Suprapubic skin (tissue), 4 donors: ENCODE measurements at regions not wholly inside any gene's neighbourhood (a gene's known extent, or its start where the extent isn't known, plus 50 kb on each side); places are given as distances from the start of the nearest gene placed in this dataset.

ENCODE experiments used
- DNase-seq, 2 donors: peaks; one replicate each; pipeline ENCODE4 v3.0.0-alpha.2; 2019; ENCODE audit warnings: low spot score in 2 of 2
- H3K27ac ChIP-seq: fragments of 200-600 bp; sonication (generic); one replicate; pipeline ENCODE4 v1.5.1; 2019
- H3K27me3 ChIP-seq: fragments of 200-600 bp; sonication (generic); one replicate; pipeline ENCODE4 v1.5.1; 2019
- H3K36me3 ChIP-seq: fragments of 200-600 bp; sonication (generic); one replicate; pipeline ENCODE4 v1.5.1; 2019
- H3K4me1 ChIP-seq: fragments of 200-600 bp; sonication (generic); one replicate; pipeline ENCODE4 v1.5.1; 2019
- H3K4me3 ChIP-seq: fragments of 200-600 bp; sonication (generic); one replicate; pipeline ENCODE4 v1.5.1; 2019; ENCODE audit warnings: mild to moderate bottlenecking
- H3K9me3 ChIP-seq: fragments of 200-600 bp; sonication (generic); one replicate; pipeline ENCODE4 v1.5.1; 2019
- EP300 ChIP-seq: sonication (generic); formaldehyde crosslinking; IDR thresholded peaks from one replicate; pipeline ENCODE4 v1.6.1; 2017; ENCODE audit warnings: antibody characterized with exemption
- POLR2A ChIP-seq, 2 donors: fragments of 450-650 bp; IDR thresholded peaks; one replicate each; pipeline ENCODE4 v1.6.1; 2017; ENCODE audit warnings: antibody characterized with exemption in 2 of 2, mild to moderate bottlenecking in 2 of 2, moderate library complexity in 2 of 2
- POLR2AphosphoS5 ChIP-seq, 3 donors: sonication (generic); formaldehyde crosslinking; IDR thresholded peaks; one replicate each; pipeline ENCODE4 v1.6.1; 2017; ENCODE audit warnings: antibody characterized with exemption in 3 of 3
- WGBS: methylation state at CpG from one replicate; pipeline ENCODE4 v1.1.5; 2018; 5-methylcytosine and 5-hydroxymethylcytosine counted together
- TF ChIP-seq, protein P1 (sequence below), 2 donors: fragments of 200-600 bp in 1 of 2; fragments of 450-650 bp in 1 of 2; sonication (generic) in 1 of 2; IDR thresholded peaks; one replicate each; pipeline ENCODE4 v1.5.1; 2016 to 2019; ENCODE audit warnings: antibody characterized with exemption in 2 of 2, mild to moderate bottlenecking in 1 of 2, moderate library complexity in 1 of 2

- H3K27me3 ChIP-seq = no peaks in the 10 kb centered on the region
- TF ChIP-seq POLR2A (IDR thresholded peaks at IDR 0.05) = no peak
- WGBS = 46% methylated on average over 2 of the region's 2 CpGs
- H3K9me3 ChIP-seq = no peaks in the 10 kb centered on the region
- H3K4me1 ChIP-seq = no peaks in the 10 kb centered on the region
- DNase-seq = no peak
- H3K27ac ChIP-seq = no peak overlapping the region
- H3K4me3 ChIP-seq = no peak overlapping the region
- no peaks in the 10 kb centered on the region for H3K36me3 ChIP-seq
Observed at GRCh38 chr13:89584058-89584620, 1763.3 kb upstream of the MIR17HG start.

DNA sequence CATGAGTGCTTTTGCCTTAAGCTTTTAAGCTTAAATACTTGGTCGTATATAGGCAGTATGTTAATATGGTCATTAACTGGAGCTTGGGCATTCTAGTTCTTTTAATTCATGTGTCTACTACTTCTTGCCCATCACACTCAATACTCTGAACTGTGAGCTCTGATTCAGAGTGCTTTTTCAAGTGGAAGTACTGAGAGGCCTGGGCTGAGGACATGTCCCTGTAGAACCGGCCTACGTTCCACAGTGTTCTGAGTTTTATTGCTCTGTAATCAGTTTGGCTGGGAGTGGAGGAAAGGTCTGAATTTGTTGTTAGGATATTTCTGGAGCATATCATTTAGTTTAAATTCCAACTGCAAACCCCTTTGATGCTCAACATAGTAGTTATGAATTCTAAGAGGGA lies 1744.8 kb upstream of the MIR17HG start:
- Histone ChIP-seq H3K4me3 (no peak overlapping the region), H3K36me3 (no peaks in the 10 kb centered on the region), H3K4me1 (no peaks in the 10 kb centered on the region), H3K27ac (no peak overlapping the region), H3K9me3 (no peaks in the 10 kb centered on the region), H3K27me3 (no peaks in the 10 kb centered on the region)
- TF ChIP-seq, protein P1, sequence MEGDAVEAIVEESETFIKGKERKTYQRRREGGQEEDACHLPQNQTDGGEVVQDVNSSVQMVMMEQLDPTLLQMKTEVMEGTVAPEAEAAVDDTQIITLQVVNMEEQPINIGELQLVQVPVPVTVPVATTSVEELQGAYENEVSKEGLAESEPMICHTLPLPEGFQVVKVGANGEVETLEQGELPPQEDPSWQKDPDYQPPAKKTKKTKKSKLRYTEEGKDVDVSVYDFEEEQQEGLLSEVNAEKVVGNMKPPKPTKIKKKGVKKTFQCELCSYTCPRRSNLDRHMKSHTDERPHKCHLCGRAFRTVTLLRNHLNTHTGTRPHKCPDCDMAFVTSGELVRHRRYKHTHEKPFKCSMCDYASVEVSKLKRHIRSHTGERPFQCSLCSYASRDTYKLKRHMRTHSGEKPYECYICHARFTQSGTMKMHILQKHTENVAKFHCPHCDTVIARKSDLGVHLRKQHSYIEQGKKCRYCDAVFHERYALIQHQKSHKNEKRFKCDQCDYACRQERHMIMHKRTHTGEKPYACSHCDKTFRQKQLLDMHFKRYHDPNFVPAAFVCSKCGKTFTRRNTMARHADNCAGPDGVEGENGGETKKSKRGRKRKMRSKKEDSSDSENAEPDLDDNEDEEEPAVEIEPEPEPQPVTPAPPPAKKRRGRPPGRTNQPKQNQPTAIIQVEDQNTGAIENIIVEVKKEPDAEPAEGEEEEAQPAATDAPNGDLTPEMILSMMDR (IDR thresholded peaks at IDR 0.05) = no peak
- TF ChIP-seq POLR2AphosphoS5 (IDR thresholded peaks at IDR 0.05) (no peak), POLR2A (IDR thresholded peaks at IDR 0.05) (no peak), EP300 (no peak)
- WGBS = 96% methylated on average over 3 of the region's 3 CpGs
- no peak for DNase-seq

DNA sequence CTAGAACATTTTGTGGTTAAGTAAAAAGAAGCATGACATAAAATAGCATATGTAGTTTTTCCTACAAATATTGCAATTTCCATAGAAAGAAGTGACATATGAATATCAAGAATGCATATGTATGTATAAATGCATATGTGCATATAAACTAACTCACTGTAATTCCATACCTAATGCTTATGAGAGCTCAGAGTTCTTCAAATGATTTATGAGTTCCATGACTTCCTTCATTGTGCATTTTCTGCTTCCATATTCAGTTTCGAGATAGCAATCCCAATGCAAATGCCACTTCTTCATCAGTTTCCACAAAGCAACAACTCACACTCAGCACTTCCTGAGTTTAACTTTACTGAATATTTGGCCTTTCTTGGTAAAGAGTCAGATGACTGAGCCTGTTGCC lies 1744.3 kb upstream of the MIR17HG start:
- Histone ChIP-seq H3K27ac (no peak overlapping the region), H3K36me3 (no peaks in the 10 kb centered on the region), H3K4me3 (no peak overlapping the region), H3K27me3 (no peaks in the 10 kb centered on the region), H3K9me3 (no peaks in the 10 kb centered on the region), H3K4me1 (no peaks in the 10 kb centered on the region)
- no peak for DNase-seq
- 91% methylated on average over 1 of the region's 1 CpG for WGBS
- TF ChIP-seq, protein P1 (IDR thresholded peaks at IDR 0.05) = no peak
- no peak for TF ChIP-seq EP300
- no peak for TF ChIP-seq POLR2A (IDR thresholded peaks at IDR 0.05)
- TF ChIP-seq POLR2AphosphoS5 (IDR thresholded peaks at IDR 0.05) = no peak

DNA sequence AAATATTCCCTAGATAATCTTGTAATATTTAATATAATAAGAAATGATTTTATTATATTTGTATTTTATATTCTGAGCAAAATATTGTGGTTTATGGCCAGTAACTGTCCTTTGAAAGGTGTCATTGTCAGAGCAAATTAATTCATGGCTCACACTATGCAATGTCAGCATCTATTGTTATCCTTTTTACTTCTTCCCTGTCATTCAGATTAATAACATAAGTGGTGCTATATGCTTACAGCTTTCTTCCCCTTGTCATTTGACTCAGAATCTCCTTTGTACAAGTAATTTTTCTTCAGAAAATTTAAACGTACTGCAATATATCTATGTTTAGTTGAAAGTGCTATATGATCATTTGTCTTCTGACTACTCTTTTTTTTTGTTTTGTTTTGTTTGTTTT lies 1738.2 kb upstream of the MIR17HG start:
- DNase-seq = no peak
- no peak overlapping the region for H3K27ac ChIP-seq
- H3K36me3 ChIP-seq = no peaks in the 10 kb centered on the region
- TF ChIP-seq EP300 = no peak
- TF ChIP-seq POLR2AphosphoS5 (IDR thresholded peaks at IDR 0.05) = no peak
- no peak for TF ChIP-seq POLR2A (IDR thresholded peaks at IDR 0.05)
- TF ChIP-seq, protein P1 (IDR thresholded peaks at IDR 0.05) = no peak
- H3K4me1 ChIP-seq = no peaks in the 10 kb centered on the region
- no peaks in the 10 kb centered on the region for H3K27me3 ChIP-seq
- H3K9me3 ChIP-seq = no peaks in the 10 kb centered on the region
- 74% methylated on average over 1 of the region's 1 CpG for WGBS
- no peak overlapping the region for H3K4me3 ChIP-seq

DNA sequence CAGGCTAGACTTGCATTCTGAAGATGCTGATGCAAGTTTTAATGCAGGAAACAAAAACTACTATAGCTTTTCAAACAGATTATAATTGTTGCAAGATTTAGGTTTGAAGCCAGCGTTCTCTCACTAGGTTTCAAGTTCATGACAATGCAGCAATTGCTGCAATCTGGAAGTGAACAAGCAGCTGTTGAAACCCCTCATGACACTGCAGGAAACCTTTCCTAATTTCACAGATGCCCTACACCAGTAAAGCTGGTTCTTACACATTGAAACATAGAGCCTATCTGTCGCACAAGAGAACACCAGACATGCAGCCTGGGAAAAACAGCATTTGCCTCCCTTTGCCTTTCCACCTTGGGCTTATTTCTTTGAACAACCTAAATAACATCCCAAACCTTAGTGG lies 1737.2 kb upstream of the MIR17HG start:
- 57% methylated on average over 2 of the region's 2 CpGs for WGBS
- TF ChIP-seq, protein P1 (IDR thresholded peaks at IDR 0.05) = no peak
- TF ChIP-seq POLR2AphosphoS5 (IDR thresholded peaks at IDR 0.05) (no peak), POLR2A (IDR thresholded peaks at IDR 0.05) (no peak), EP300 (no peak)
- Histone ChIP-seq H3K27ac (no peak overlapping the region), H3K4me3 (no peak overlapping the region), H3K36me3 (no peaks in the 10 kb centered on the region), H3K4me1 (no peaks in the 10 kb centered on the region), H3K27me3 (no peaks in the 10 kb centered on the region), H3K9me3 (no peaks in the 10 kb centered on the region)
- no peak for DNase-seq

GRCh38 chr13:89610881-89611280 lies 1736.6 kb upstream of the MIR17HG start:
- TF ChIP-seq POLR2A (IDR thresholded peaks at IDR 0.05) (no peak), POLR2AphosphoS5 (IDR thresholded peaks at IDR 0.05) (no peak), EP300 (no peak)
- TF ChIP-seq, protein P1 (IDR thresholded peaks at IDR 0.05) = no peak
- DNase-seq = no peak
- 88% methylated on average over 1 of the region's 1 CpG for WGBS
- Histone ChIP-seq H3K4me3 (no peak overlapping the region), H3K36me3 (no peaks in the 10 kb centered on the region), H3K27ac (no peak overlapping the region), H3K9me3 (no peaks in the 10 kb centered on the region), H3K4me1 (no peaks in the 10 kb centered on the region), H3K27me3 (no peaks in the 10 kb centered on the region)
